ENCODE measurements at regions not wholly inside any gene's neighbourhood (a gene's known extent, or its start where the extent isn't known, plus 50 kb on each side); places are given as distances from the start of the nearest gene placed in this dataset.
A peak's percentile ranks its signal among the peaks of the same experiment; 100 is the strongest.

DNA sequence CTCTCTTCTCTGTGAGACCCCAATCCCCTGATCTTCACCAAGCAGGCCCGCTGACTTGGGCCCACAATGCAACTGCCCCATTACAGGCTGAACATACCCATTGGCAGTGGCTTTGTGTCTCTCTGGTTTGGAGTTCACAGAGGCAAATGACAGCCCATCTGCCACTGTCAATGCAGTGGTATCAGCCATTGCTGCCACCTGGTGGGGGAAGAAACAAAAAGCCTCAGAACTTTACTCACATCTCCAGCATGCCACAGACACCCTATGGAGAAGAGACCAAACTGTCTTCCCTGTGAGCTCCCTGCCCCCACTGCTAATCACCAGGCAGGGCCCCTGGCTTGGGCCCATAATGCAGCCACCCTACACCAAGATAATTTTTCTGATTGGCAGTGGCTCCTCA lies 729.3 kb upstream of the ACTRT1 start:
- no peak overlapping the region for H3K27ac ChIP-seq
- intact Hi-C loops (cut with DNase I): no loop called here
- H3K36me3 ChIP-seq: no peaks in the 10 kb centered on the region
- DNase-seq: no peak
- H3K9me3 ChIP-seq: no peaks in the 10 kb centered on the region
- no peaks in the 10 kb centered on the region for H3K27me3 ChIP-seq
- no peaks in the 10 kb centered on the region for H3K4me1 ChIP-seq
- WGBS, 2 donors: 39 to 81% methylated on average over 1 of the region's 1 CpG
- no peak overlapping the region for H3K4me3 ChIP-seq
- no peak for TF ChIP-seq EP300 (IDR thresholded peaks at IDR 0.05)
- TF ChIP-seq, protein P1, sequence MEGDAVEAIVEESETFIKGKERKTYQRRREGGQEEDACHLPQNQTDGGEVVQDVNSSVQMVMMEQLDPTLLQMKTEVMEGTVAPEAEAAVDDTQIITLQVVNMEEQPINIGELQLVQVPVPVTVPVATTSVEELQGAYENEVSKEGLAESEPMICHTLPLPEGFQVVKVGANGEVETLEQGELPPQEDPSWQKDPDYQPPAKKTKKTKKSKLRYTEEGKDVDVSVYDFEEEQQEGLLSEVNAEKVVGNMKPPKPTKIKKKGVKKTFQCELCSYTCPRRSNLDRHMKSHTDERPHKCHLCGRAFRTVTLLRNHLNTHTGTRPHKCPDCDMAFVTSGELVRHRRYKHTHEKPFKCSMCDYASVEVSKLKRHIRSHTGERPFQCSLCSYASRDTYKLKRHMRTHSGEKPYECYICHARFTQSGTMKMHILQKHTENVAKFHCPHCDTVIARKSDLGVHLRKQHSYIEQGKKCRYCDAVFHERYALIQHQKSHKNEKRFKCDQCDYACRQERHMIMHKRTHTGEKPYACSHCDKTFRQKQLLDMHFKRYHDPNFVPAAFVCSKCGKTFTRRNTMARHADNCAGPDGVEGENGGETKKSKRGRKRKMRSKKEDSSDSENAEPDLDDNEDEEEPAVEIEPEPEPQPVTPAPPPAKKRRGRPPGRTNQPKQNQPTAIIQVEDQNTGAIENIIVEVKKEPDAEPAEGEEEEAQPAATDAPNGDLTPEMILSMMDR (IDR thresholded peaks at IDR 0.05): peak in 1 of 4 experiments; percentile 18

DNA sequence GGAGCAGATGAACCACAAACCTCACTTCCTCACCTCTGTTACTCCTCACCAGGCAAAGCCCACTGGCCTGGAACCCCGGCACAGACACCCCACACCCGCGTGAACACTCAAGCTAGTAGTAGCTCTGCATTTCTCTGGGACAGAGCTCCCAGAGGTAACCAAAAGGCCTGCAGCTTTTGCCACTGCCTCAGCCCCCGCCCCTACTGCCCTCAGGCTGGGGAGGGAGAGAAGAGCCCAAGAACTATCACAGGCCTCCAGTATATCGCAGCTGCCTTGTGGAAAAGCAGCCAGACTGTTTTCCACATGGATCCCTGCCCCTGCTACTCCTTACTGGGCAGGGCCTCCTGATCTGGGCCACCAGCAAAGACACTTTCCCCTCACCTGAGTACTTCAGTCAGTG lies 728.7 kb upstream of the ACTRT1 start:
- H3K4me1 ChIP-seq: no peaks in the 10 kb centered on the region
- H3K4me3 ChIP-seq: no peak overlapping the region
- no peaks in the 10 kb centered on the region for H3K9me3 ChIP-seq
- intact Hi-C loops (cut with DNase I): no loop called here
- H3K27me3 ChIP-seq: no peaks in the 10 kb centered on the region
- 87 to 88% methylated on average over 5 of the region's 5 CpGs for WGBS, 2 donors
- no peaks in the 10 kb centered on the region for H3K36me3 ChIP-seq
- TF ChIP-seq EP300 (IDR thresholded peaks at IDR 0.05) (no peak), POLR2AphosphoS5 (IDR thresholded peaks at IDR 0.05) (no peak), POLR2A (IDR thresholded peaks at IDR 0.05) (no peak)
- TF ChIP-seq, protein P1 (IDR thresholded peaks at IDR 0.05): no peak
- H3K27ac ChIP-seq: no peak overlapping the region
- no peak for DNase-seq

DNA sequence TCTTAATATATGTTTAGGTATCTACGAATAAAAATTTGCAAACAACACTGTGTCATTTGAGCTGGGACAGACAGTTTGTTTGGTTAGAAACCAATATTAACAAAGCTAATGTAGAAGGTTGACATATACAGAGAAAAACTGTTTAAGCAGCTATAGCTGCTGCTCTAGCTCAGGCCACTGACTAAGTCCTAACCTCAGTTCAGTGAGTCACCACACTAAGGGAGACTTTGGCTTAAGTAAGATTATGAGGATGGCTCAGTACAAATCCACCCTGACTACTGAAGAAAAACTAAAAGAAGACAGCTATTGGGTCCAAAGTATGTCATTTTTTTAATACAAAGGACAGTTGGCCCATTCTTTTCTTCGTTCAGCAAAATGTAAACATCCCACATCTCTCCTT lies 717.3 kb upstream of the ACTRT1 start:
- DNase-seq: no peak
- Histone ChIP-seq H3K4me3 (no peak overlapping the region), H3K4me1 (no peaks in the 10 kb centered on the region), H3K27ac (no peak overlapping the region), H3K9me3 (no peaks in the 10 kb centered on the region), H3K27me3 (no peaks in the 10 kb centered on the region), H3K36me3 (no peaks in the 10 kb centered on the region)
- intact Hi-C loops (cut with DNase I): no loop called here
- 63 to 66% methylated on average over 2 of the region's 2 CpGs for WGBS, 2 donors
- TF ChIP-seq POLR2AphosphoS5 (IDR thresholded peaks at IDR 0.05) (no peak), EP300 (IDR thresholded peaks at IDR 0.05) (no peak), POLR2A (IDR thresholded peaks at IDR 0.05) (no peak)
- TF ChIP-seq, protein P1 (IDR thresholded peaks at IDR 0.05): no peak

DNA sequence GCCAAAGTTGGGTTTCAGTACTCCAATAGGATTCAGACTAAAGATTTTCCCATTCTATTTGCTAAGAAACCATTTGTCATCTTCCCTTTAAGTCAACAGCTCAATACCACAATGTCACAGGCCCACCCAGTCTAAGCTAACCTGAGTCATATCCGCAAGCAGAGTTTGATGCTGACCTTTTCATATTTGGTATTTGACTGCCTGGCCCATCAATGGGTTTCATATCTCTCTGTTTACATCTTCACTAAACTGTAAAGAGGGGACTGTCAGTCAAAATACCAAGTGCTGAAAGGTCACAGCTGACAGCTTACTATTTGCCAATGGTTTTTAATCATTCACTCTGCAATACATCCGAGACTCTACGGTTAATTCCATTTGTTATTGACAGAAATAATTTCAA lies 707.5 kb upstream of the ACTRT1 start:
- Histone ChIP-seq H3K27ac (no peak overlapping the region), H3K36me3 (no peaks in the 10 kb centered on the region), H3K9me3 (no peaks in the 10 kb centered on the region), H3K27me3 (no peaks in the 10 kb centered on the region), H3K4me3 (no peak overlapping the region), H3K4me1 (no peaks in the 10 kb centered on the region)
- intact Hi-C loops (cut with DNase I): no loop called here
- DNase-seq: no peak
- TF ChIP-seq EP300 (IDR thresholded peaks at IDR 0.05): no peak
- no peak for TF ChIP-seq POLR2AphosphoS5 (IDR thresholded peaks at IDR 0.05)
- TF ChIP-seq, protein P1 (IDR thresholded peaks at IDR 0.05): no peak
- no peak for TF ChIP-seq POLR2A (IDR thresholded peaks at IDR 0.05)
- 60 to 80% methylated on average over 3 of the region's 3 CpGs for WGBS, 2 donors

GRCh38 chrX:128759177-128759576 lies 707.0 kb upstream of the ACTRT1 start:
- 88 to 93% methylated on average over 1 of the region's 1 CpG for WGBS, 2 donors
- Histone ChIP-seq H3K4me3 (no peak overlapping the region), H3K9me3 (no peaks in the 10 kb centered on the region), H3K27me3 (no peaks in the 10 kb centered on the region), H3K36me3 (no peaks in the 10 kb centered on the region), H3K4me1 (no peaks in the 10 kb centered on the region), H3K27ac (no peak overlapping the region)
- intact Hi-C loops (cut with DNase I): no loop called here
- no peak for DNase-seq
- no peak for TF ChIP-seq POLR2A (IDR thresholded peaks at IDR 0.05)
- TF ChIP-seq EP300 (IDR thresholded peaks at IDR 0.05): no peak
- TF ChIP-seq, protein P1 (IDR thresholded peaks at IDR 0.05): no peak
- no peak for TF ChIP-seq POLR2AphosphoS5 (IDR thresholded peaks at IDR 0.05)

Measured in sigmoid colon (tissue), 6 donors.